ENCODE measurements at regions not wholly inside any gene's neighbourhood (a gene's known extent, or its start where the extent isn't known, plus 50 kb on each side); places are given as distances from the start of the nearest gene placed in this dataset.

DNA sequence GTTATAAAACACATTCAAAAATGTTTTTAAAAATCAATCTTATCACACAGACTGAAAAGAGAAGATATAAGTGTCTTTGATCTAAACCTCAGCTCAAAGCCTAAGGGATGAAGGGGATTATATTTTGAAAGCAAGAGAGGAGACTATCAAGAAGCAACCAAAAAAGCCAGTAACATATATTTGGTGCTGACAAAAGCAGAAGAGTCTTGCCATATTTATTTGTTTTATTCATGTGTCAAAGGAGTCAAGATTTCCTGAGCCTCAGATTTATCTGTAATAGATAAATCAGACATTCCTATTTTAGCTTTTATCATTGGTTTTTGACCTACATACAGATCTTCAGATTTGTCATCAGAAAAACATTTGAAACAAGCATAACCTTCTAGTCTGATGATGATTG, 798.6 kb upstream of the PCDH9 start:
- no peak for DNase-seq (ENCODE audit: low spot score)

DNA sequence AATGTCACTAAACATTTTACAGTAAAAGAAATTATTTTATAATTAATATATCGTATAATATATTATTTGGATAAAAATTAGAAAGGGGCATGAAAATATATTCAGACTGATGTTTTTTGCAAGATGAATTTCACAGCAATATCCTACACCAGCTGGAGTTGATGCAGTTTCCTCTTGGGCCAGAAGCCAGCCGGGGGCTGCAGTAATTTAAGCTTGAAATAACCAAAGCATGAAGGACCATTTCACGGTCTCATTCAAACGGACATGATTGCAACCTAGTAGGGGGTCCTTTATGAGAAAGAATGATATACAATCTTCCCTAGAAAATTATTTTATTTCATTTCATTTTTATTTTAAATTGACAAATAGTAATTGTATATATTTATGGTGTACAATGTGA, 797.2 kb upstream of the PCDH9 start:
- no peak for DNase-seq (ENCODE audit: low spot score)

DNA sequence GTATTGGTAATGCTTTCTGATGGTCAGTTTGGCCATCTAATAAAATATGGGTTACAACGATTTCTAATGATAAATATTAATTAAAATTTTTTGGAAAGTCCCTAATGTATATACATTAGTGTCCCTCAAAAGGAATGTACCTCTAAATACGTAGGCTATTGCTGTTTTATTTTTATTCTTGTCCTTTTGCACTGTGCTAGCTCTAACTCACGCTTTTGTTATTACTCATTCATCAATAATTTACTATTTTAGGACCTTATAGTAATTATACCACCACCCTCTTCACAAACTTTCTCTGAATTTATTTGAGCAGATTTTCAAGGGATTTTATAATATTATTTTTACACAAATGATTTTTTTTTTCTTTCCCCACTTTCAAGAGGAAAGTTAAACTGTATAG, 795.9 kb upstream of the PCDH9 start:
- no peak for DNase-seq (ENCODE audit: low spot score)

DNA sequence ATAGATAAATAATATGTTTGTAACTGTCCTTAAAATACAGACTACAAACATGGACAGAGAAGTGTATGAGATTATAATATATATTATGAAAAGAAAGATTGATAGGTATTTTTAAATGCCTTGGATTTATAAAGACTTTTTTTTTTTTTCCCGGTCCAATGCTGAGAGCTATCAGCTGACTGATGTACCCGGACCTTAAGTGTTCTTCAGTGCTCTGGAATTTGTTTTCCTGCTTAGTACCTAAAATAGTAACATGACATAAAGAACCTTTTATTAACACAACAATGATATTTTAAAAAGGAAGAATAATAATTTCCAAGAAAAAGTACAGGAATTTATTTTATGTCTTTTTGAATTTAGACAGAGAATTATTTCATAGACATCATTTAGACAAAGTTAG, 795.5 kb upstream of the PCDH9 start:
- no peak for DNase-seq (ENCODE audit: low spot score)

DNA sequence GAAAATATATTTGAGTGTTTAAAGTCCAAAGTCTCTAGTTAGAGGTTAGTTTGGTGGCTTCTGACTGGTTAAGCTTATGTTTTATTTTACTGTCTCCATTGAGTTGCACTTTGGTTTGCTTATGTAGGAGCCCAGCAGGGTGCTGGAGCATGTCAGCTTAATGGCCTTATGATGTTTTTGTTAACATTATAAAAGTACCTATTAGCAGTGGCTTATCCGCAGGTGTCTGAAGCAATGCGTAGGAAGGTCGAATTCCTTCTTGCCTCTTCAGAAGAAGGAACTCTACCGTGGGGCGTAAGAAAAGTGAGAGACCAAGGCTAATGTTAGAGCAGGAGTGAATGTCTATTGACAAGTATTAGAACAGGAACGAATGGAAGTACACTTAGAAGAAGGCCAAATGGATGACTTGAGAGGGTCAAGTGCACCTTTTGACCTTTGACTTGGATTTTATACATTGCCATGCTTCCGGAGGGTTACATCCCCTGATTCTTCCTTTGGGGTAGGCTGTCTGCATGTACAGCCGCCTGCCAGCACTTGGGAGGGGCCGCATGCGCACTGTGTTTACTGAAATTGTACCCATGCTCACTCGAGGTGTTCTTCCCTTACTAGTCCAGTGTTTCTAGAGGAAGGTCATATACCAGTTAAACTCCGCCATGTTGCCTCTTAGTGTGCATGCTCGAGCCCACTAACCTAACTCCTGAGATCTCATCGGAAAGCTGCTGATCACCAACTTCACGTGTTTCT, 793.9 kb upstream of the PCDH9 start:
- no peak for DNase-seq (ENCODE audit: low spot score)

DNA sequence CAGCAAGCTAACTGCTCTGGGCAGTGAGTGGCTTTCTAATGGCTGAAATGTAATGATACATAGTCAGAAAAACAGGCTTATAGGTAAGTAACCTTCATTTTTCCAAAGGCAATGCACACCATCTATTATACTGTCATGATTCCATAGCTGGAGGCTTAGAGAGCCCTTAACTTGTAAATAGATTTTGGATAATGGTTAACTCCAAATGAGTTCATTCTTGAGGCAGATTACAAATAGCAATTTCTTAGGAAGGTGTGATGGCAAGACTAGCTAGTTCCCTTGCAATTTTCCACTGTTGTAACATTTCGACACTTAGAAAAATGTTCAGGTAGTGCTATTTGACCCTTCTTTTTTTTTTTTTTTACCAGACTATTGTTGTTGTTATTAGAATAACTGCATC, 789.8 kb upstream of the PCDH9 start:
- no peak for DNase-seq (ENCODE audit: low spot score)

DNA sequence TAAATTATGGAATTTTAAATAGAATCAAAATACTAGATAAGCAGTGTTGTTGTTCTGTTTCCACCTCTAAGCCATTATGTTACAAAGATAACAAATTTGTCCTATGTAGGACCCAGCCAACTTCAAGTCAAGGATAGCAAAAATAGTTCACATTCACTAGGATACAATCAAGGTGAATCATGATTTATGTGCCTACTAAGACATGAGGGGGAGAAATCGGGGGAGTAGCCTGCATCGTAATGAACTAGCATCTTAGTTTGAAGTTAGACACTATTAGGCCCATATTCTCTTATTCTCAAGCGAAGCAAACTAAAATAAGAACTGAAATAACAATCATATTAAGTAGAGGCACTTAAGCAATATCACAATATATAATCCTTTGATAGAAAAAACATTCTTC, 779.4 kb upstream of the PCDH9 start:
- DNase-seq (ENCODE audit: low spot score): no peak

DNA sequence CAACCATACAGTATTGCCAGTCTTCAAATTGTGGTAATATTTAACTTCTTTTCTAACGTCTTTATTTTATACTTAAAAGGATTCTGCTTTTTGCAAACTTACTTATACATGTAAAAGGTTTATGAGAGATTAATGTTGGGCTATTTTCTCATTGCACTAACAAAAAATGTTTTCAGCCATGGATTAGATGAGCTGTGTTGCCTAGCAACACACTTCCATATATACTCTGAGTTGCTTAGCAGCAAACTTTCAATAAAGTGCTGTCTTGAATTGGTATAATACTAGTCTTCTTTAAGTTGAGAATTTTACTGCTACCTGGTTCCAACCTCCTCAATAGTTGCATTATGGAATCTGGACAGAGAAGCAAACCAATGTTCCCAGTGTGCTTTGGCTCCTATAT, 777.4 kb upstream of the PCDH9 start:
- no peak for DNase-seq (ENCODE audit: low spot score)

DNA sequence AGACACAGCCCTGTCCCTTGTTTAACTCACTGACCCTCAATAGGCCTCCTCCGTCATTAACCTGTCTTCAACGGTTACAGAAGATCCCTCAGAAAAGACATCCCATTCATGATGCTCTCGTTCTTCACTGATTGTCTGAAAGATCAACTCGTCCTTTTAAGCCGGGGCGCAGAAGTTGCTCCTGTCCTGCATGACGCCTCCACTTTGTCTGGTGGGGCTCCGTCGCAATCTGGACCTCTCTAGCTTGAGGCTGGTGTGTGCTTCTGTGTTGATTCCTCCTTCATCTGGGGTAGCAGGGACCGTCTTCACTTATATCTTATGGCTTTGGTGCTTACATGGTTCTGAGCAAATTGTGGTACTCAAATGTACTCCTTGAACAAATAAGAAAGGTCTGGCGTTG, 766.0 kb upstream of the PCDH9 start:
- no peak for DNase-seq (ENCODE audit: low spot score)

DNA sequence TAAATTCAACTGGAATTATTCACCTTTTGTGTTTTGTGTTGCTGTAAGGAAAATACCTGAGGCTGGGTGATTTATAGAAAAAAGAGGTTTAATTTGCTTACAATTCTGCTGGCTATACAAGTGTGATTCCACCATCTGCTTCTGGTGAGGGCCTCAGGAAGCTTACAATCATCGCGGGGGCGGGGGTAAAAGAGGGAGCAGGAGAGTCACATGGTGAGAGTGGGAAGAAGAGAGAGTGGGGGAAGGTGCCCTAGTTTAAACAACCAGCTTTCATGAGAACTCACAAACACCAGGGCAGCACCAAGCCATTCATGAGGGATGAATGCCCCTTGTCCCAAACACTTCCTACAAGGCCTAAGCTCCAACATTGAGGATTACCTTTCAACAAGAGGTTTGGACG, 760.7 kb upstream of the PCDH9 start:
- DNase-seq (ENCODE audit: low spot score): no peak

DNA sequence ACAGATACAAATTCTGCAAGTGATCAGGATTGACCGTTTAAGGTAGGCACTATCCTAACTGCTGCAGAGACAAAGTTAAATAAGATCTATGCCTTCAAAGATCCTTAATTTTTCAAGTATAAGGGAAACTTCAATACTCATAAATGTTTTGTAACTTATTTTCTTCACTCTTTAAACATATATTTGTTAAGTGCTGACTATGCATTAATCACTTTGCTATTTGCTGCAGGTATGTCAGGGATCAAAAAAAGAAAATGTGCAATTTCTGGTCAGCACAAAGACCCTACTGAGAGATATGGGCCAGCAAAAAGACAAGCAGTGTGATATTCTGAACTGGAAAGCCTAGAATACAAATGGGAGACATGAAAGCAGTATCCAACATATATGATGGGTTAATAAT, 756.1 kb upstream of the PCDH9 start:
- no peak for DNase-seq (ENCODE audit: low spot score)

DNA sequence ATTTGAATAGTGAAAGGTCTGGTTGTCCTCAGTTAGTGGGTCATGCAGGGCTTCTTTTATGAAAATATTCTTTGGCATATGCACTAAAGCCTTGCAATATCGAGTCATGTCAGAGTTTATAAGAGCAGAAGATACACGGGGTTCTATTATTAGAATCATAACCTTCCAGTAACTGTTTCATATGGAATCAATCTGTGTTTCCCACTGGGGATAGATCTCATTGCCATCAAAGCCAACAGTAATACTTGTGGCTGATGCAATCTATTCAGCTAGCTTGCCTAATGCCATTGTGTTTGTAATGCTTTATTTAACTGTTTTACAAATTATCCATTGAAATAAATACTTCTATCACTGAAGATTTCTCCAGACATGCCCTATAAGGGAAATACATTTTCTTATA, 746.9 kb upstream of the PCDH9 start:
- no peak for DNase-seq (ENCODE audit: low spot score)

DNA sequence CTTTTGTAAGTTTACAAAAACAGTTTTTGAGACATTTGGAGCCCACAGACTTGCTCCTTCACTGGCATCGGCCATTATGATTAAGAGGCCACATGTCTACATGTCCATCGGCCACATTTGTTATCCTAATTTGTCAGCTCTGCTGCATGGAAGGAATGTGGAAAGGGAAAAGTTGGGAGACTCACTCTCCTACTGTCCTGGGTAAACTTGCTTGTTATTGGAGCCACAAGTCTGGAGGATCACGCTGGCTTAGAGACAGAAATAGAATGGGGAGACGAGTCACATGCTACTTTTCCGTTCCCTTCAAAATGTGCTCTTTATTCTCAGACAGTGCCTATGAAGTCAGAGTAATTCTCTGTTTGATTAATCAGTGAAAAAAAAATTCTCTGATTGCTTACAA, 741.2 kb upstream of the PCDH9 start:
- no peak for DNase-seq (ENCODE audit: low spot score)

DNA sequence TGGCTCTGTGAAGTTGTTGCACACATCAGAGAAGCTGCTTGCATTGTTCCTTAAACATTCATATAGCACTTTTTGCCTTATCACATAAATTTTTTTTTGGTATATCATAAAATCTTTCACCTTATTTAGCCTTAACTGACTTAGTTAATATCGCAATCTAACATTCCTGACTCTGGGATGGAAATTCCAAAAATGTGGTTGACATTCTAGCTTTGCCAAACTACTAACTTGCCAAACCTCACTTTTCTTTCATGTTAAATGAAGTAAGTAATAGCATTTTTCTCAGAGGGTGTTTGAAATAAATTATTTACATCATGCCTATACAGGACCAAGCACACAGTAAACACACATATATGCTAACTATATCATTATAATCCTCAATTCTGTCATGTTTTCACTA, 736.9 kb upstream of the PCDH9 start:
- DNase-seq (ENCODE audit: low spot score): no peak

DNA sequence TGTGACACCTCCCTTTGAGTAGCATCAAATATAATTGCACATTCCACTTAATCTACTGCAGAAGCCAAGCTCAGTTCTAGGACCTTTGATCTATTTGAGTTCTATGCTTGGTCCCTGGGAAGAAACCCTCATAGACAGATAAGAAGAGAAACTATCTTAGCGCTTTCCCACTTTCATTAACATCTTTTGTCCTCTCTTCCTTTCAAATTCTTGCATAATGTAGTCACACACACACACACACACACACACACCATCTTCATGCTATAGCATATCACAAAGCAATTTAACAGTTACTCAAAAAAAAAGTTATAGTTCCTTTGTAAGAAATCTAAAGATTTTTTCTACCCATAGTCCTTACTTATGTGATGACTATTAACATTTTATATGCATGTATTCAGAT, 735.9 kb upstream of the PCDH9 start:
- DNase-seq (ENCODE audit: low spot score): no peak

DNA sequence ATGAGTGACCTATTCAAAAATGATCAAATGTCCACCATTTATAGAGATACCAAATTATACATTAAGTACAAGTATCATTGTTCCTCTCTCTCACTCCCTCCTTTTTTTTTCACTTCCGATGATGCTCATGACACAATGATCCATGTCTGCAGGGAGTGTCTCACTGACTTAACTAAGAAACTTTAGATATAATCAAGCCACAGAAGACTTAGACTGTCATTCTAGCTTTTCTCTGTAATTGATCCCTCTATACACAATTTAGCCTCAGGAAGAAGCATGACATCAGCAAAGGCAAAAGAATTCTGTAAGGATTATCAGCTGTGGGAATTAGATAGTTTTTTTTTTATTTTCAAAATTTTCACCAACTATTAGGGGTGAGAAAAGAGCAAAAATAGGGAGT, 734.9 kb upstream of the PCDH9 start:
- no peak for DNase-seq (ENCODE audit: low spot score)

DNA sequence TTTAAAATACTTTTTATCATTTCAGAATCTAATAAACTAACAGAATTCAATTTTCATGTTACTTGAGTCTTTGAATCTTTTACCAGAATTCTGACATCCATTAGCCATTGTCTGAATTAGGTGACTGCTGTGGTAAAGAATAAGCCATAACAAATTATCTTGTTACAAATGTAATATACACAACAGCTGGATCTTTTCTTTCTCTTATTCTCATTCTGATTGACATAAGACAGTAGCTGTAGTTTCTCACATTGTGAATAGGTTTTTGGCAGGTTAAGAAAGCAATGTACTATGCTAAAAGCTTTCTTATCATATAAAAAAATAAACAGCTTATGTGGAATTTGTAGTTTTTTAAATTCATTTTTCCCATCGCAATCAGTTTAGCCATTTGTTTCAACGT, 734.0 kb upstream of the PCDH9 start:
- no peak for DNase-seq (ENCODE audit: low spot score)

DNA sequence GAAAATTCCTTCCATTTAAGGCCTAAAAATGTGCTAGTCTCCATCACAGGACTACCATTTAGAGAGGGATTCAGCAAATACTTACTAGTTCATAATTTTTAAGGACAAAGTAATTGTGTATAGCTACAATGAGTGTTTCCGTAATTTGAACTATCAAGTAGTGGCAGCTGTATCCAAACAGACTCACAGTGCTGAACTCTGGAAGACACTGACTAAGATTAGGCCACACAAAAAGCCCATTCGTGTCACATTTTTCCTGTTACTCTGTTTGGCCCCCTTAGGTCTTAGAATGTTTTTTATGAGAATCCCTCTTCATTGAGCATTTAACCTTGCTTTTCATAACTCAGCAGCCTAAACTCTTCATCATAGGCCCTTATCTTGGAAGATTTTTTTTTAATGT, 731.2 kb upstream of the PCDH9 start:
- no peak for DNase-seq (ENCODE audit: low spot score)

DNA sequence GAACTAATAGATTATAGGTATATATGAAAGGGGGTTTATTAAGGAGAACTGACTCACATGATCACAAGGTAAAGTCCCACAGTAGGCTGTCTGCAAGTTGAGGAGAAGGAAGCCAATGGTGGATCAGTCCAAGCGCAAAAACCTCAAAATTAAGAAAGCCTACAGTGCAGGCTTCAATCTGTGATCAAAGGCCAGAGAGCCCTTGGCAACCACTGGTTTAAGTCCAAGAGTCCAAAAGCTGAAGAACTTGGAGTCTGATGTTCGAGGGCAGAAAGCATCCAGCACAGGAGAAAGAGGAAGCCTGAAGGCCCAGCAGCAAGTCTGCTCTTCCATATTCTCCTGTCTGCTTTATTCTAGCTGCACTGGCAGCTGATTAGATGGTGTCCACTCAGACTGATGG, 721.3 kb upstream of the PCDH9 start:
- no peak for DNase-seq (ENCODE audit: low spot score)

DNA sequence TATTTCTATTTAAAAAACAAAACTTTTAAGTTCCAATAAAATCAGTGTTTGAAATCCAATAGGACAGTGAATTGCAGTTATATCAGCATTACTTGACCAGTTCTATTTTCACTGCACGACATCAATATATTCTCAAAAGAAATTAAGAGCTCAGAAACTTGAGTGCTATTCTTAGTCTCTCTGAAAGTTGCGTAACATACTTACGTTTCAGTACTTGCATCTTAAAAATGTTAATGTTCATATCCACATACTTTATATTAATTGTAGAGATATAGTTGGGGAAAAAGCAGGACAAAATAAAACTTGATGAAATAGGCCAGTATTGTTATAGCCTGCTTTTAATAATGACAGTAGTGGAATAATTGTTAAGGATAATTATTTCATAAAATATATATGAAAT, 720.5 kb upstream of the PCDH9 start:
- DNase-seq (ENCODE audit: low spot score): no peak

DNA sequence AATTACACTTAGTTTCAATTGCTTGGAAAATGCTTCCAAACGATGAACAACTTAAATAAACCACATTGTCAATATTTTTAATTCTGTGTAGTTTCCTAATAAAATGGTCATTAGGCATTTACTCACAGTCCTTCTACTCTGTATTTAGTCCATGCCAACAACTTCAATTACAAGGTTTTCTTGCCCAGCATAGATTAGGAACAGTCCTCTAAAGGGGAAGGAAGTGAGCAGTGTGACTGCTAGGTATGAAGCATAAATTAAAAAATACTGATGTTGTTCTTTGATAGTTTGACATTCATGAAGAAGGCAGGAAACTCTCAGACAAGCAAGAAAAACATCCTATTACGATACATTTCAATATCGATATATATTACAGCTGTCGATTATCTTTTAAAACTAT, 716.0 kb upstream of the PCDH9 start:
- no peak for DNase-seq (ENCODE audit: low spot score)

DNA sequence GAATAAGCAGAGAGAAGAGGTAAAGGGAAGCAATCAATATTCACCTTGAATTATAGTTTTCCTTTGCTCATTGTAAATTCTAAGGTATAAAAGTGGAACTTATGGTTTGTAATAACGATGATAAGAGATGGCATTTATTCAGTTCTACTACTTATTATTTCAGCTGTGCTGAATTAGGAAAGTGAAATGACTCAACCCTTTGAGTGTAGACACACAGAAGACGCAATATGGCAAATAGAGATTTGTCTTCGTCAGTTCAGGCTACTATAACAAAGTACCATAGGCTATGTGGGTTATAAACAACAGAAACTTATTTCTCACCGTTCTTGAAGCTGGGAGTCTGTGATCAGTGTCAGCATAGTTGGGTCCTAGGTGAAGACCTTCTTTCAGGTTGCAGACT, 713.0 kb upstream of the PCDH9 start:
- DNase-seq (ENCODE audit: low spot score): no peak

DNA sequence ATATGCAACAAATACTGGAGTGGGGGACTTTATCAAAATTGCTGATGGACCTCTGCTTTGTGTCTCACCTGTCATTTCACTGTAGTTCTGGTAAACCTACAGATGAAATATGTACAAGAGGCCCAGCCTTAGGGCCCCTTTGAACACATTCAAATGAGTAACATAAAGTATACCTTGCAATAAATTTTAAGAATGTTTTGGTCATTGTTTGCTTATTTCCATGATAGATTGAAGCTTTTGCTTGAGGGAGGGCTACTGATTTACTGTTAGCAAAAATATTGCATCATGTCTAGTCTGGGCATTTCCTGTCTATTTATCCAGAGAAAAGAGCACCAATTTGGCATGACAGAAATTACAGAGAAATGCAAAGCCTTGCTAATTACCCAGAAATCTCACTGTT, 705.5 kb upstream of the PCDH9 start:
- DNase-seq (ENCODE audit: low spot score): no peak

DNA sequence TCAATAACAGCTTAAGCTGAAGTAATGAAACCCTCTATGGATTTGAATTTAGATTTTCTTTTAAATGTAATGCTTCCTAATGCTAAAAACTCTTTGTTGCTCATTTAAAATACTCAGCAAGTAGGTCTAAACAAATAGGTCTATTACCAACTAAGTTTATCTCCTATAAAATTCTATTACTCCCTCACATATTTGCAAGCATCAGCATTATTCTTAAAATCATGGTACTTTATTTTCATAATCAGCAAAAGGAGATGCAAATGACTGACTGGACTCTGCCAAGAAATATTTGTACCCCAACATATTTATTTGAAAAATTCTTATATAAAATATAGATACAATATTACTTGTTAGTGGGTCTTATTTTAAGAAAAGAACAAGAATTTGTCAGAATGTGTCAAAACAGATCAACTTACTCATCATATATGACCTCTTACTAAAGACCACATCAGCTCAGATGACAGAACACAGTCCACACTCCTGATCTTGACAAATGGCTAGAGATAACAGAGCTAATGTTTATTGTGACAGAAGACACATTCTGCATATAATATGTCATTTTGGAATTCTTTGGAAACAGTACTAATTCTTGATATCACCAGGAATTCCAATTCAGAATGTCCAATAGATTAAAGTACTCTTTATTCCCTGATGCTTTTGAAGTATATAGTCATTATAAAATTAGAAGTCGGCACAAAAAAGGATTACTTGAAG, 704.6 kb upstream of the PCDH9 start:
- DNase-seq (ENCODE audit: low spot score): no peak
